Ishikawa (cell line): ENCODE measurements at regions not wholly inside any gene's neighbourhood (a gene's known extent, or its start where the extent isn't known, plus 50 kb on each side); places are given as distances from the start of the nearest gene placed in this dataset.

Source experiments
- CEBPB ChIP-seq: IDR thresholded peaks from 2 replicates; pipeline ENCODE4 v1.6.1; 2012
- CREB1 ChIP-seq: IDR thresholded peaks from 2 replicates; pipeline ENCODE4 v1.6.1; 2012; ENCODE audit warnings: low read depth
- EGR1 ChIP-seq: IDR thresholded peaks from 2 replicates; pipeline ENCODE4 v1.6.1; 2012
- EP300 ChIP-seq: IDR thresholded peaks from 2 replicates; pipeline ENCODE4 v1.6.1; 2012; ENCODE audit warnings: borderline replicate concordance
- RAD21 ChIP-seq: IDR thresholded peaks from 2 replicates; pipeline ENCODE4 v1.6.1; 2012; ENCODE audit warnings: low read depth
- REST ChIP-seq: IDR thresholded peaks from 2 replicates; pipeline ENCODE4 v1.6.1; 2012; ENCODE audit warnings: low read depth, mild to moderate bottlenecking
- YY1 ChIP-seq: IDR thresholded peaks from 2 replicates; pipeline ENCODE4 v1.6.1; 2012; ENCODE audit warnings: low read depth

GRCh38 chr7:54674891-54675290 lies 84.1 kb downstream of the SEC61G start:
- no peak for TF ChIP-seq CEBPB
- no peak for TF ChIP-seq REST
- no peak for TF ChIP-seq RAD21
- TF ChIP-seq YY1: no peak
- no peak for TF ChIP-seq EP300
- TF ChIP-seq CREB1: no peak
- no peak for TF ChIP-seq EGR1
